Left ventricle myocardium inferior (tissue), 1 donor: ENCODE measurements at regions not wholly inside any gene's neighbourhood (a gene's known extent, or its start where the extent isn't known, plus 50 kb on each side); places are given as distances from the start of the nearest gene placed in this dataset.
"Not testable (repeated sequence)": the region's sequence is repeated elsewhere in the genome, so short reads cannot be mapped to it uniquely, and the experiment has no call there.

Source experiments
- DNase-seq: peaks from one replicate; pipeline ENCODE4 v3.0.0-alpha.2; 2020
- H3K27ac ChIP-seq: fragments of 200-600 bp; replicated peaks from 2 replicates; pipeline ENCODE4 v1.8.0; 2021
- H3K27me3 ChIP-seq: fragments of 200-600 bp; 2 replicates; pipeline ENCODE4 v1.8.0; 2021; ENCODE audit warnings: low read depth
- H3K36me3 ChIP-seq: fragments of 200-600 bp; 2 replicates; pipeline ENCODE4 v1.8.0; 2021
- H3K4me1 ChIP-seq: fragments of 200-600 bp; 2 replicates; pipeline ENCODE4 v1.8.0; 2021
- H3K4me3 ChIP-seq: fragments of 200-600 bp; 2 replicates; pipeline ENCODE4 v1.8.0; 2021; ENCODE audit warnings: mild to moderate bottlenecking, moderate library complexity
- H3K9me3 ChIP-seq: fragments of 200-600 bp; replicated peaks from 2 replicates; pipeline ENCODE4 v1.8.0; 2021
- intact Hi-C: fragments of 100-400 bp; cut with micrococcal nuclease; formaldehyde crosslinking; loops from one replicate; pipeline ENCODE4 v1.11.0; 2022
- TF ChIP-seq, protein P1 (sequence below): fragments of 200-600 bp; IDR thresholded peaks from 2 replicates; pipeline ENCODE4 v1.8.0; 2021; ENCODE audit warnings: antibody characterized with exemption, mild to moderate bottlenecking, borderline replicate concordance
- donor health status: DM: no; HTN: yes; CAD: no; lungs with severe emphysema.

DNA sequence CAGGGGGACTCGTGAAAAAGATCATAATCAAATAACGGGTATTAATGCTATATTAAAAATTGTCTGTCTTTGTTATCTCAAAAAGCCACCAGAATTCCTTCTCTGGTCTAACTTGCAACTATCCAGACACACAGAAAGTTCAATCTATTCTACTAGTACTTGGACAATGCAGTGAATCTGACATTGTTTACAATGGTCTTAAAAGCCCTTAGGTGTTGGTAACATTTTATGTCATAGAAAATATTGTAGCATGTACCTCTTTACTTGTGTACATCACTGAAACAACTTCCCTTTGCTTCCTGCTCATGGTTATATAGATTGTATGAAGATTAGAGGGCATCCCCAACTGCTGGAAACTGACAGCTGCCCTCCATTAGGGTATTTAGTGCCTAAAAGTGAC is 71.1 kb upstream of the PPP3CA start:
- TF ChIP-seq, protein P1, sequence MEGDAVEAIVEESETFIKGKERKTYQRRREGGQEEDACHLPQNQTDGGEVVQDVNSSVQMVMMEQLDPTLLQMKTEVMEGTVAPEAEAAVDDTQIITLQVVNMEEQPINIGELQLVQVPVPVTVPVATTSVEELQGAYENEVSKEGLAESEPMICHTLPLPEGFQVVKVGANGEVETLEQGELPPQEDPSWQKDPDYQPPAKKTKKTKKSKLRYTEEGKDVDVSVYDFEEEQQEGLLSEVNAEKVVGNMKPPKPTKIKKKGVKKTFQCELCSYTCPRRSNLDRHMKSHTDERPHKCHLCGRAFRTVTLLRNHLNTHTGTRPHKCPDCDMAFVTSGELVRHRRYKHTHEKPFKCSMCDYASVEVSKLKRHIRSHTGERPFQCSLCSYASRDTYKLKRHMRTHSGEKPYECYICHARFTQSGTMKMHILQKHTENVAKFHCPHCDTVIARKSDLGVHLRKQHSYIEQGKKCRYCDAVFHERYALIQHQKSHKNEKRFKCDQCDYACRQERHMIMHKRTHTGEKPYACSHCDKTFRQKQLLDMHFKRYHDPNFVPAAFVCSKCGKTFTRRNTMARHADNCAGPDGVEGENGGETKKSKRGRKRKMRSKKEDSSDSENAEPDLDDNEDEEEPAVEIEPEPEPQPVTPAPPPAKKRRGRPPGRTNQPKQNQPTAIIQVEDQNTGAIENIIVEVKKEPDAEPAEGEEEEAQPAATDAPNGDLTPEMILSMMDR: no peak
- no peaks in the 10 kb centered on the region for H3K27me3 ChIP-seq
- no peak overlapping the region for H3K27ac ChIP-seq
- H3K4me3 ChIP-seq: no peak overlapping the region
- H3K9me3 ChIP-seq: no peaks in the 10 kb centered on the region
- no peaks in the 10 kb centered on the region for H3K36me3 ChIP-seq
- intact Hi-C loops: no loop called here
- no peak for DNase-seq
- peaks cover 21% of the 10 kb centered on the region for H3K4me1 ChIP-seq

DNA sequence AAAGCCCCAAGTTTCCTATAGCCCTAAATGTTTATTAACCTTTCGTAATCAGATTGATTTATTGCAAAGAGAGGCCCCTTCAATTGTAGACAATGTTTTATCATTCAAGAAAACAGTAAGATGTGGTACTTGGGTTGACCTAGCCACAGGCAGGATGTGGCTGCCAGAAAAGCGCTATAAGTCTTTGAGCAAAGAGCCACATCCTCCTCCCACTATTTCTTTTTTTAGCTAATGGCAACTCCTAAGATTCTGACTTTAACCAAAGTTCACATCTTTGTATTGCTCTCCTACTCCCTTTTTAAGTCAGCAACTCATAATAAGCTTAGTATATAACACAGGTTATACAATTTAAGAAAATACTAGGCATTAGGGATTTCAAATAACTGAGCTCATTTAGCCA is 70.7 kb upstream of the PPP3CA start:
- TF ChIP-seq, protein P1: no peak
- no peak for DNase-seq
- H3K36me3 ChIP-seq: no peaks in the 10 kb centered on the region
- no peaks in the 10 kb centered on the region for H3K27me3 ChIP-seq
- H3K4me3 ChIP-seq: no peak overlapping the region
- H3K4me1 ChIP-seq: peaks cover 21% of the 10 kb centered on the region
- intact Hi-C loops: no loop called here
- no peaks in the 10 kb centered on the region for H3K9me3 ChIP-seq
- no peak overlapping the region for H3K27ac ChIP-seq

DNA sequence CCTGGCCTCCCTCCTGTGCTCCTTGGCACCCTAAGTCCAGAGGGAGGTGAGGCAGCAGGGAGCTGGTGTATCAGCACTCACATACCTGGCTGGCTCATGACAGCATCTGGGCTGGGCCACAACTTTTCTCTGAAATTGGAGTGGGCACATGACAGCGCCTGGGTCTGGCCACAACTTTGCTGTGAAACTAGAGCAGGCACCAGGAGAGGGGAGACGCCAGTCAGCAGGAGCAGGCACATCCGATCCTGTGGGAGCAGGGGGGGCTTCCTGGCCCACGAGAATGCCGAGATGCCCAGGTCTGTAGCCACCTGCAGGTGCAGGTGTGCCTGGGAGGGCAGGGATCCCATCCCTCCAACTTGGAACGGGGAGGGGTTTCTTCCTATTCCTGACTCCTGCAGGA is 69.7 kb upstream of the PPP3CA start:
- TF ChIP-seq, protein P1: no peak
- H3K27ac ChIP-seq: no peak overlapping the region
- intact Hi-C loops: no loop called here
- no peaks in the 10 kb centered on the region for H3K9me3 ChIP-seq
- H3K27me3 ChIP-seq: no peaks in the 10 kb centered on the region
- no peak for DNase-seq
- peaks cover 21% of the 10 kb centered on the region for H3K4me1 ChIP-seq
- H3K36me3 ChIP-seq: no peaks in the 10 kb centered on the region
- H3K4me3 ChIP-seq: no peak overlapping the region

DNA sequence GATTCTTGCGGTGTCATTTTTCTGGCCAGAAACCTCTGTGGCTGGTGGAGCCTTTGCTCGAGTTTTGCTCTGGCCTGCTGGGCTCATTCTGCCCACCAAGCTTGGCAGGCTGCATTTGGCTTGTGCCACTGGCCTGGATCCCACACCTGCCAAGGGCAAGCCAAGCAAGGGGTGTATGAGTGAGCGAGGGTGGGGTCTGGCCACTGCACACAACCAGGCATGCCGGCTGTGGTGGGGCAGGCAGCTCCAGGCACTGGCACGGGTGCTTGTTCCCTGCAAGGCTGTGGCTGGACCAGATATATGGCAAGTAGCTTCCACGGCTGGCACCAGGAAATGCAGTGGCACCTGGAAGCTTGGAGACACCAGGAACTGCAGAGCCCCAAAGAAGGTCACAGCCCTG is 68.6 kb upstream of the PPP3CA start:
- H3K9me3 ChIP-seq: no peaks in the 10 kb centered on the region
- no peaks in the 10 kb centered on the region for H3K36me3 ChIP-seq
- no peak overlapping the region for H3K4me3 ChIP-seq
- intact Hi-C loops: no loop called here
- TF ChIP-seq, protein P1: no peak
- H3K27ac ChIP-seq: no peak overlapping the region
- H3K4me1 ChIP-seq: peaks cover 21% of the 10 kb centered on the region
- no peaks in the 10 kb centered on the region for H3K27me3 ChIP-seq
- no peak for DNase-seq

DNA sequence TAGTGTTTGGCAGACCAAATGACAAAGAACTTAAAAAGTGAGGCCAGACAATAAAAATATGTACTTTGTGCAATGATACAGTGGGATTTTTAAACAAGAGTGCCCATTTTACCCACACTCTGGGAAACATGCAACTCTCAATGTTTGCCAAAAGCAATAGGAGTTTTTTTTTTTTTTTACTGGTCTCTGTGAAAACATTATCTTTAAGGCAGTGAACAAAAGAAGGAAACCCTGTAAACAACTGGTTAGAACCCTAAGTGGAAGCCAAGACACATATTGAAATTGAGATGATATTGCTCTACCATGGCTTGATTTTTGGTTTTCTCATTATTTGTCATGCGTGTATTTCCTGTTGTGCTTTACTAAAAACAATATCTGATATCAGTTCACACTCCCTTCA is 67.2 kb upstream of the PPP3CA start:
- TF ChIP-seq, protein P1: no peak
- Histone ChIP-seq H3K4me3 (no peak overlapping the region), H3K4me1 (peaks cover 12% of the 10 kb centered on the region), H3K27ac (peak overlapping the region; percentile 8), H3K9me3 (no peaks in the 10 kb centered on the region), H3K27me3 (no peaks in the 10 kb centered on the region), H3K36me3 (no peaks in the 10 kb centered on the region)
- DNase-seq: no peak
- intact Hi-C loops: no loop called here

DNA sequence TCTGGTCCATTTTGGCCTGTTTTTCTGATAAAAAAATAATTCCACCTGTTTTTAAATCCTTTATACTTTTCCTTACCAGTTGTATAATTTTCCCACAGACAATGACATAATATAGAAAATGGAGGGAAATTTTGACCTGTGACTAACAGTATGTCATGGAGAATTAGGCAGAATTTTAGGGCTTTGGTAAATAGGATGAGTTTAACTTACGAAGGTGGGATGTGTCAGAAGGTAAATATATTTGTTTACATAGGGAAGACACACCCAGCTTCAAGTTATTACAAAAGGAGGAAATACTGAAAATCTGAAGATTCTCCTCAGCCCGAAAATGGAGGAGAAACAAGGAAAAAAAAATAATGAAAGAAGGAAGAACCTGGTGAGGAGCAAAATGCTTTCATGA is 64.6 kb upstream of the PPP3CA start:
- Histone ChIP-seq H3K9me3 (peaks cover 3% of the 10 kb centered on the region), H3K27ac (no peak overlapping the region), H3K27me3 (no peaks in the 10 kb centered on the region), H3K36me3 (no peaks in the 10 kb centered on the region), H3K4me3 (no peak overlapping the region), H3K4me1 (no peaks in the 10 kb centered on the region)
- intact Hi-C loops: no loop called here
- TF ChIP-seq, protein P1: no peak
- DNase-seq: no peak

DNA sequence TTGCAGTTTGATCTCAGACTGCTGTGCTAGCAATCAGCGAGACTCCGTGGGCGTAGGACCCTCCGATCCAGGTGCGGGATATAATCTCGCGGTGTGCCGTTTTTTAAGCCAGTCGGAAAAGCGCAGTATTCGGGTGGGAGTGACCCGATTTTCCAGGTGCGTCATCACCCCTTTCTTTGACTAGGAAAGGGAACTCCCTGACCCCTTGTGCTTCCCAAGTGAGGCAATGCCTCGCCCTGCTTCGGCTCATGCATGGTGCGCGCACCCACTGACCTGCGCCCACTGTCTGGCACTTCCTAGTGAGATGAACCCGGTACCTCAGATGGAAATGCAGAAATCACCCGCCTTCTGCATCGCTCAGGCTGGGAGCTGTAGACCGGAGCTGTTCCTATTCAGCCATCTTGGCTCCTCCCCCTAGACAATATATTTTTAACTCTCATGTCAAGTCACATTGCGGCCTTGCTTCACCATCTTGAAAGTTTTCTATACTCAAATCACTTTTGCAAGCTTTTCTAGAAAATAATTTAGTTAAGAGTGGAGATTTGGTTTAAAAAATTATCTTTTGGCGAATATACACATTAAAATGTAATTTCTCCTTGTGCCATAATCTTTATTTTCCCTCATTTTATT is 64.1 kb upstream of the PPP3CA start:
- H3K36me3 ChIP-seq, H3K9me3 ChIP-seq, DNase-seq, intact Hi-C loops, H3K4me1 ChIP-seq, H3K27me3 ChIP-seq, H3K27ac ChIP-seq, H3K4me3 ChIP-seq: not testable (repeated sequence)
